Neural crest cell (in vitro differentiated cells): ENCODE measurements at regions not wholly inside any gene's neighbourhood (a gene's known extent, or its start where the extent isn't known, plus 50 kb on each side); places are given as distances from the start of the nearest gene placed in this dataset.

Source experiments
- DNase-seq: peaks from one replicate; pipeline ENCODE4 v3.0.0; 2021; ENCODE audit warnings: low read depth, mixed read lengths, low spot score
- H3K27ac Mint-ChIP-seq: one replicate; pipeline ENCODE4 v1.8.0; 2021; ENCODE audit warnings: mild to moderate bottlenecking, mixed read lengths; ENCODE audit not compliant: unreplicated experiment
- H3K27me3 Mint-ChIP-seq: 2 replicates; pipeline ENCODE4 v1.8.0; 2021; ENCODE audit warnings: low read depth, mild to moderate bottlenecking, mixed read lengths
- H3K36me3 Mint-ChIP-seq: 2 replicates; pipeline ENCODE4 v1.8.0; 2021; ENCODE audit warnings: low read depth, mild to moderate bottlenecking, mixed read lengths
- H3K4me1 Mint-ChIP-seq: 2 replicates; pipeline ENCODE4 v1.8.0; 2021; ENCODE audit warnings: mixed read lengths
- H3K4me3 Mint-ChIP-seq: one replicate; pipeline ENCODE4 v1.8.0; 2021; ENCODE audit warnings: mild to moderate bottlenecking, mixed read lengths
- H3K9me3 Mint-ChIP-seq: 2 replicates; pipeline ENCODE4 v1.8.0; 2021; ENCODE audit warnings: mixed read lengths
- CTCF ChIP-seq: fragments of 200-600 bp; sonication (generic); conservative IDR thresholded peaks from 2 replicates; pipeline ENCODE4 v1.5.0; 2021; ENCODE audit warnings: antibody characterized with exemption, mild to moderate bottlenecking

- no peak overlapping the region for H3K4me3 Mint-ChIP-seq
- H3K4me1 Mint-ChIP-seq: no peaks in the 10 kb centered on the region
- H3K9me3 Mint-ChIP-seq: no peaks in the 10 kb centered on the region
- H3K36me3 Mint-ChIP-seq: no peaks in the 10 kb centered on the region
- no peak overlapping the region for H3K27ac Mint-ChIP-seq
- no peaks in the 10 kb centered on the region for H3K27me3 Mint-ChIP-seq
- TF ChIP-seq CTCF: no peak
- no peak for DNase-seq
Measured at GRCh38 chr9:30575218-30575617, 1809.2 kb upstream of the ACO1 start.

- Mint-ChIP-seq H3K36me3 (no peaks in the 10 kb centered on the region), H3K9me3 (no peaks in the 10 kb centered on the region), H3K27me3 (no peaks in the 10 kb centered on the region), H3K4me1 (no peaks in the 10 kb centered on the region), H3K4me3 (no peak overlapping the region), H3K27ac (no peak overlapping the region)
- DNase-seq: no peak
- TF ChIP-seq CTCF: no peak
Measured at GRCh38 chr9:30575691-30576090, 1808.8 kb upstream of the ACO1 start.

GRCh38 chr9:30579810-30580209, 1804.6 kb upstream of the ACO1 start:
- Mint-ChIP-seq H3K4me3 (no peak overlapping the region), H3K4me1 (peaks cover 6% of the 10 kb centered on the region), H3K9me3 (peaks cover 3% of the 10 kb centered on the region), H3K36me3 (no peaks in the 10 kb centered on the region), H3K27me3 (no peaks in the 10 kb centered on the region), H3K27ac (no peak overlapping the region)
- TF ChIP-seq CTCF: no peak
- no peak for DNase-seq

GRCh38 chr9:30582240-30582639, 1802.2 kb upstream of the ACO1 start:
- Mint-ChIP-seq H3K4me3 (no peak overlapping the region), H3K9me3 (peaks cover 5% of the 10 kb centered on the region), H3K27ac (no peak overlapping the region)

GRCh38 chr9:30584559-30584958, 1799.9 kb upstream of the ACO1 start:
- peaks cover 6% of the 10 kb centered on the region for H3K4me1 Mint-ChIP-seq
- DNase-seq: no peak
- no peaks in the 10 kb centered on the region for H3K27me3 Mint-ChIP-seq
- H3K9me3 Mint-ChIP-seq: peaks cover 5% of the 10 kb centered on the region
- H3K27ac Mint-ChIP-seq: no peak overlapping the region
- H3K4me3 Mint-ChIP-seq: no peak overlapping the region
- H3K36me3 Mint-ChIP-seq: no peaks in the 10 kb centered on the region
- TF ChIP-seq CTCF: no peak

More at GRCh38 chr9:30582240-30582639, 1802.2 kb upstream of the ACO1 start:
- Mint-ChIP-seq H3K27me3 (no peaks in the 10 kb centered on the region), H3K4me1 (peaks cover 6% of the 10 kb centered on the region), H3K36me3 (no peaks in the 10 kb centered on the region)
- TF ChIP-seq CTCF: no peak
- no peak for DNase-seq

- Mint-ChIP-seq H3K4me1 (no peaks in the 10 kb centered on the region), H3K27ac (no peak overlapping the region), H3K36me3 (no peaks in the 10 kb centered on the region), H3K9me3 (no peaks in the 10 kb centered on the region), H3K27me3 (no peaks in the 10 kb centered on the region), H3K4me3 (no peak overlapping the region)
- no peak for DNase-seq
- no peak for TF ChIP-seq CTCF
Measured at GRCh38 chr9:30591461-30591860, 1793.0 kb upstream of the ACO1 start.
